GM12891 (cell line): ENCODE measurements at regions not wholly inside any gene's neighbourhood (a gene's known extent, or its start where the extent isn't known, plus 50 kb on each side); places are given as distances from the start of the nearest gene placed in this dataset.

Experiments
- DNase-seq: peaks from one replicate; pipeline ENCODE4 v3.0.0; 2011; ENCODE audit warnings: low spot score; ENCODE audit not compliant: insufficient read length
- FAIRE-seq: peaks from 2 replicates; lab custom pipeline; 2011; peaks lifted over from hg19 to GRCh38; lab: Jason Lieb, UNC
- PAX5 ChIP-seq: IDR thresholded peaks from 2 replicates; pipeline ENCODE4 v1.6.1; 2011; ENCODE audit warnings: low read length, moderate library complexity, mild to moderate bottlenecking; ENCODE audit not compliant: insufficient read depth, severe bottlenecking
- POLR2A ChIP-seq: IDR thresholded peaks from 2 replicates; pipeline ENCODE4 v1.6.1; 2011; ENCODE audit warnings: low read depth, low read length, control low read depth
- POLR2AphosphoS5 ChIP-seq: IDR thresholded peaks from 2 replicates; pipeline ENCODE4 v1.6.1; 2011; ENCODE audit warnings: low read depth, low read length, control low read depth
- POU2F2 ChIP-seq: IDR thresholded peaks from 2 replicates; pipeline ENCODE4 v1.6.1; 2011; ENCODE audit warnings: low read depth, mild to moderate bottlenecking, control low read depth, low read length, moderate library complexity
- SPI1 ChIP-seq: IDR thresholded peaks from 2 replicates; pipeline ENCODE4 v1.6.1; 2011; ENCODE audit warnings: low read depth, low read length, control low read depth
- TAF1 ChIP-seq: IDR thresholded peaks from 2 replicates; pipeline ENCODE4 v1.6.1; 2011; ENCODE audit warnings: low read depth, low read length, control low read depth

DNA sequence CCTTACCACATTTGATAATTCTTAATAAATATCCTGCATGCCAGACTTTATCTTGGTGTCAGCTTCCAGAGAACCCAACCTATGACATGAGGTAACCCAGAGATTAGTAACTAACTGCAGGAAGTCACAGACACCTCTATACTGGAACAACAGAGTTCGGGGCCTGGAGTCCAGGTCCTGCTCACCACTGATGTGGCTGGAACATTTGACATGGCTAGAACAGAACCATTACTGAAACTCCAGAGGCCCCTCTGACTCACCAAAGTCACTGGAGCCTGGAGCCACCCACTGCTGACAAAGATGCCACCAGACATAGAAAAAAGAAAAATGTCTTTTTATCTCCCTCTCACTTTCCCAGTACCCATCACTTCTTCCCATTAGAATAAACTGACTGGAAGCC lies 403.7 kb downstream of the MID1IP1 start:
- DNase-seq (no peak), FAIRE-seq (no peak)
- no peak for TF ChIP-seq SPI1
- no peak for TF ChIP-seq PAX5
- no peak for TF ChIP-seq POLR2A
- TF ChIP-seq POU2F2 = no peak
- no peak for TF ChIP-seq TAF1
- TF ChIP-seq POLR2AphosphoS5 = no peak

DNA sequence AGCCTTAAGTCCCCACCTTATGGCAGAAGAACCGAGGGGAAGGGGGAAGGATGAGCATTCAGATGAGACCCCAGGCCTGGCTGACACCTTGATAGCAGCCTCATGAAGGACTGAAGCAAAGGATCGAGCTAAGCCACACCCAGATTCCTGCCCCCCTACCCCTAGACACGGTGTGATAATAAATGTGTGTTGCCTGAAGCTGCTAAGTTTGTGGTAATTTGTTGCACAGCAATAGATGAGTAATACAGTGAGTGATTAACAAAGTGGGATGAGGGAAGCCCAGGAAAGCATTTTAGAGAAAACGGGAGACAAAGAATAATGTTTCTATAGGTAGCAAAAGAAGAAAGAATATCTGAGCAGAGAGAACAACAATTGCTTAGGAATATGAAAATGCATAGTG lies 404.2 kb downstream of the MID1IP1 start:
- TF ChIP-seq SPI1 (no peak), POU2F2 (no peak), PAX5 (no peak), POLR2A (no peak), POLR2AphosphoS5 (no peak), TAF1 (no peak)
- DNase-seq (no peak), FAIRE-seq (no peak)

DNA sequence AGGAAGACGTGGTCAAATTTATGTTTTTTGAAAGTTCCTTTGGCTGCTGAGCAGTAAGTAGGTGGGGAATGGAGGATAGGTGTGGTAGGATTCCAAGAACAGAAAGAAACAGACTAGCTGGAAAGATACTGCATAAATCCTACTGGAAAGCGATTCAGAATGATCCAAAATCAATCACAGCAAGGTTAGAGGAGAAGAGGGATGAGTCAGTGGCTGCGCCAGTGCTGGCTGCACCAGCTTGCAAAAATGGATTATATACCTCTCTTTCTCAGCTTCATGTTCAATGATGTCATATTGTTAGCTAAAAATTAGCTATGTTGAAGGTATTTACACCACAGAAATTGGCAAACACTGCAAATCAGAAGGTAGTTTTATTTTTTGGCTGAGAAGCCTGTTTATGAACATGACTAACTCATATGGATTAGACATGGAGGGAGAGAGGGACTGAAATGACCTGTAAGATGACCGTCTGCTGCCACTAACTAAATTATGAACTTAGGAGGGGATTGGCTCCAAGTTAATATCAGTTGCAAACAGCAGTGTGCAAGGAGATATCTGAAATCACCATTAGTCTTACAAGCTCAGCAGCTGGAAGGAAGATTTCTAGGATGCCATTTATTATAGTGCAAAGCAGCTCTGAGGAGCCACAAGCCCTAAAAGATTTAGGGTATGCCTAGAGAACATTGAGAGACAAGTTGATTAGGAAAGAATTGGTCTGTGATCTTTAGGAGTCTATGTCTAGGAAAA lies 405.3 kb downstream of the MID1IP1 start:
- FAIRE-seq (no peak), DNase-seq (no peak)
- TF ChIP-seq SPI1 = no peak
- TF ChIP-seq PAX5 = no peak
- TF ChIP-seq POLR2AphosphoS5 = no peak
- TF ChIP-seq POLR2A = no peak
- no peak for TF ChIP-seq TAF1
- TF ChIP-seq POU2F2 = no peak

DNA sequence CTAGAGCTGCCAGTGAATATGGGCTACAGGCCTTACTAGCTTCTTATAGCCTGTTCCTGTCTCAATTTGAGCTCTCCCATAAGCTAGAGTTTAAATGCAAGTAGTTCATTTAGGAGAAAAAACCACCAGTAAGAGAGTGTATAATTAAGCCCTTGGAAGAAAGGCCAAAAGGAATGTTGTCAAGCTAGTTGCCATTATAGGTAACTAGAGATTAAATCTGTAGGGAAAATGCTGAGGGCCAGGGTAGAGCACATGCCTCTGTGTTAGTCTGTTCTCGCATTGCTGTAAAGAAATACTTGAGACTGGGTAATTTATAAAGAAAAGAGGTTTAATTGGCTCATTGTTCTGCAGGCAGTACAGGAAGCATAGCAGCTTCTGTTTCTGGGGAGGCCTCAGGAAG lies 410.2 kb downstream of the MID1IP1 start:
- TF ChIP-seq POU2F2 = no peak
- no peak for TF ChIP-seq PAX5
- no peak for TF ChIP-seq POLR2A
- no peak for TF ChIP-seq TAF1
- no peak for TF ChIP-seq POLR2AphosphoS5
- TF ChIP-seq SPI1 = no peak
- no peak for FAIRE-seq
- DNase-seq = no peak

DNA sequence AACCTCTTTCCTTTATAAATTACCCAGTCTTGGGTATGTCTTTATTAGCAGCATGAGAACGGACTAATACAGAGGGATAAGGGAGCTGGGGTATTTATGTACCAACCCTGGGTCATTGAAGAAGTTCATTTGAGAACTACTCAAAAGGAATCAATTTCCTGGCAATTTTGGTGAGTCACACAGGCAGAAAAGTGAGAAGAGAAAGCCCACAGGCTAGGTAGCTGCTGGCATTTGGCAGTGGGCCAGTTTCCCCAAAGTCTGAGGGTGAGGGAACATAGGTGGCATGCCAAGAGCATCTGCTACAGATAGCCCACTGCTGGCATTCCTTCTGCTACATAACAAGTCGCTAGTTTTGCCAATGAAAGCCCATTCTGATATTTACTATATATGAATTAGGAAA lies 411.2 kb downstream of the MID1IP1 start:
- no peak for TF ChIP-seq TAF1
- TF ChIP-seq POLR2AphosphoS5 = no peak
- TF ChIP-seq SPI1 = no peak
- TF ChIP-seq POLR2A = no peak
- no peak for TF ChIP-seq POU2F2
- no peak for TF ChIP-seq PAX5
- DNase-seq (no peak), FAIRE-seq (no peak)

DNA sequence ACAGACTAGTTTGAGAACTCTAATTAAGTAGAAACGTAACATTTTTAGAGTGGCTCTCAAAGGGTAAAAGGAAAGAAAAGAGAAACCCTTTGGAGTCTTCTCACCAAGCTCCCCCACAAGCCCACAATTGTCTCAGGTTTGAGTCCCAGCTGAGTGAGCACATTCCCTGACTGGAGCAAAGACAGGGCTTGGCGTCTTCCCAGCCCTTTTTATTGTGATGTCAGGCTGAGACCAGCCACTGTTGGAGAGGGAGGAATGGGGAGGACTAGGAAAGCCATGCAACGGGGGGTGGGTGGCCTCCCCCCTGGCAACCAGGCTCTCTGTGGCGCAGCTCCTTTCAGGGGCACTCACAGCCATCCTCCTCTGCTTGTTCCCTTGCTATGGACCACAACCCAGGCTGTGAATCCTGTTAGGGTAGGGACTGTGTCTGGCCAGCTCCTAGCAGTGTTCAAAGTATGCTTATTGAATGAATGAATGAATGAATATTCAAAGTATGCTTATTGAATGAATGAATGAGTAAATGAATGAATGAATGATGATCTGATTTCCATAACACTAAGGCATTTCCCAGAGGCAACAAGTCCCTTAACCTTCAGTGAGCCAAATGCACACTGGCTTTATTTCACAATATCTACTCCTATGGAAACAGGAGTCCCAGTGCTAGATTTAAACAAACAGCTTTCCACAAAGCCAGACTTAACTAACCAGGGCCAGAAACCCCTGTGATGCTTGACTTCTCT lies 413.3 kb downstream of the MID1IP1 start:
- DNase-seq = no peak

DNA sequence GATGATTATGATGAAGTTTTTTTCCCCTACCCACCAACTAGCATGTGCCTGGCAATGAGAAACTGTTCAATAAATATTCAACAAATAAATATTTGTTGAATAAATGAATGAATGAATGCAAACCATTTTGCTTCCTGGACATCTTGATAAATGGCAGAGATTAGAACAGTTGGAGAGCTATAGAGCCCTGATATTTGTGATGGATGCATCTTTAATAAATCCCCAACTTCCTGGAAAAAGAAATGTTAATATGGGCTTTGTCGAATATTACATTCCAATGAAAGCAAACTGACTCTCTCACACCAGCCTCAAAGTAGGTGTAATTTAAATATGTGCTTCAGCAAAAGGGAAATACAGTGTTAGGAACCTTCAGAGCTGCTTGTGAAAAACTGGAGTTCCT lies 419.7 kb downstream of the MID1IP1 start:
- no peak for FAIRE-seq
- TF ChIP-seq POU2F2 (no peak), TAF1 (no peak), PAX5 (no peak), SPI1 (no peak), POLR2AphosphoS5 (no peak), POLR2A (no peak)
- no peak for DNase-seq

More for the DNA sequence above, 413.3 kb downstream of the MID1IP1 start:
- FAIRE-seq = no peak
- TF ChIP-seq PAX5 = no peak
- no peak for TF ChIP-seq POLR2A
- TF ChIP-seq SPI1 = no peak
- no peak for TF ChIP-seq TAF1

DNA sequence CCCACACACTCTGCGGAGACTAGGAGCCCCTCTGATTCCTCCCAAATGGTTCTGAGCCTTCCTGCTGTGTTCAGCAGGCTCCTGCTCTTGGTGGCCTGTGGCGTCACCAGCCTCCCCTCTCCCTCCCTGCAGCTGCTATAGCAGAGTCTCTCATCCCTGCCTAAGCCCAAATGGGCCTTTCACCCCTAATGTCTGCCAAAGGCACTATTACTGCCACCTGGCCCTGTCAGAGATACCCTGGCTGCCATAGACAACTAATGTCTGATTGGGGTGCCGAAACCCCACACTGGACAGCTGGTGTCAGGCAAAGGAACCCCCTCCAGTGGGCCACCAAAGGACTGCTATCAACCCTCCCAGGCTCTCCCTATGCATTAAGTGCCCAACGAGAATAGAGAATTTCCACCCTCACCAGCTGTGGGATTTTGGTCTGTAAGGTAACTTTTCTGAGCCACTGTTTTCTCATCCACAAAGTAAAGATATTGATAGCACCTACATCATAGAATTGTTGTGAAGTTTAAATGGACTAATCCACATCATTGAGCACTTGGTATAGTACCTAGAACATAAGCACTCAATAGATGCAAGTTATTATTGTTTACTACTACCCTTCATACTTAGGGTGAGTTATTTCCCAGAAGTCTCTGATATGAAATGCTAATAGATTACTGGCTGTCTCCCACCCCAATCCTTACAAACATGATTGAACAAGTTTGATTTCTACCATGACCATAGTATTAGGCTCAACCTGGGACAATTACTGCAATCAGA lies 421.3 kb downstream of the MID1IP1 start:
- TF ChIP-seq POLR2AphosphoS5 = no peak
- no peak for TF ChIP-seq TAF1
- no peak for TF ChIP-seq SPI1
- no peak for TF ChIP-seq PAX5
- TF ChIP-seq POU2F2 = no peak
- no peak for TF ChIP-seq POLR2A
- FAIRE-seq = no peak

DNA sequence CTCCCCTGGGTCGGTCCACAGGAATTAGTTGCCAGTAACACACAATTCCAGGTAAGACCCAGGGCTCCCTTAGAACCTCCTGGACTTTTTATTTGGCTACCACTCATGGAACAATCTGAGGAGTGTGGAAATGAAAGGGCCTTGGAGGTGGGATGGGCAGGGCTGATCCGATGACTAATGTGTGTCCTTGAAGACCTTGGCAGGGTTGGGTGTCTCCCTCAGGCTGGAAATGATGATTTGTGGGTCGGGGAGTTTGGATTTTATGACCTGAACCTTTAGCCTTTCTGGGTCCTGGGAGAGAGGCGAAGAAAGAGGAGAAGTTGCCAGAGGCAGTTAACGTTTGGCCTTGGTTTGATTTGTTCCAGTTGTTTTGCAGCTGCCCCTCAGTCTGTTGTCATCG lies 425.0 kb downstream of the MID1IP1 start:
- FAIRE-seq (no peak), DNase-seq (no peak)
- TF ChIP-seq POU2F2 (no peak), POLR2A (no peak), POLR2AphosphoS5 (no peak), TAF1 (no peak), SPI1 (no peak), PAX5 (no peak)

More for the DNA sequence above, 421.3 kb downstream of the MID1IP1 start:
- DNase-seq = no peak
